HCT116 (cell line): ENCODE measurements at regions not wholly inside any gene's neighbourhood (a gene's known extent, or its start where the extent isn't known, plus 50 kb on each side); places are given as distances from the start of the nearest gene placed in this dataset.

ENCODE experiments used
- ATAC-seq: fragments of 200-7000 bp; cut with Tn5 transposase; 2 replicates; pipeline ENCODE4 v1.9.1; 2020; ENCODE audit warnings: mild to moderate bottlenecking, moderate library complexity
- BruUV-seq: library from RNA; stranded (reverse); fragments of 400-500 nt; replicated peaks from 2 replicates; lab custom pipeline; 2021; lab: Mats Ljungman, UMichigan
- CTCF ChIA-PET: fragments of 300-600 bp; sonication (Branson Sonifier 250); formaldehyde crosslinking; loops from one replicate; lab custom pipeline; 2021; ENCODE audit warnings: antibody characterized with exemption; lab: Charles Lee
- POLR2A ChIA-PET: fragments of 300-600, 350-600 bp; sonication (Branson Sonifier 250); formaldehyde crosslinking; loops from one replicate; lab custom pipeline; 2021; ENCODE audit warnings: antibody characterized with exemption; lab: Charles Lee
- RAD21 ChIA-PET, 2 experiments: fragments of 300-600 bp; sonication (Branson Sonifier 250); formaldehyde crosslinking; loops; one replicate each; lab custom pipeline; 2023; ENCODE audit warnings: low total read pairs in 2 of 2; ENCODE audit not compliant: uncharacterized antibody in 2 of 2, unreplicated experiment in 2 of 2, low non-redundant PET in 1 of 2; lab: Charles Lee
- DNase-seq: peaks from one replicate; pipeline ENCODE4 v3.0.0-alpha.2; 2010; ENCODE audit warnings: low read depth, low spot score
- H2AFZ ChIP-seq: fragments of 200-600 bp; shearing (Covaris generic), sonication (generic); 2 replicates; pipeline ENCODE4 v1.6.1; 2017; ENCODE audit warnings: low read depth, mixed run types, mixed read lengths, antibody characterized with exemption, low read length; ENCODE audit not compliant: poor library complexity, severe bottlenecking
- H3K27ac ChIP-seq: 2 replicates; pipeline ENCODE4 v1.5.1; 2012; ENCODE audit warnings: low read depth, low read length
- H3K27me3 ChIP-seq: fragments of 200-600 bp; sonication (generic); 2 replicates; pipeline ENCODE4 v1.6.1; 2016; ENCODE audit warnings: mixed run types, low read length, mixed read lengths; ENCODE audit not compliant: insufficient read depth
- H3K36me3 ChIP-seq, 2 experiments: fragments of 200-500 bp in 1 of 2; fragments of 200-600 bp in 1 of 2; sonication (Bioruptor generic) in 1 of 2; sonication (generic) in 1 of 2; 2 replicates each; pipeline versions ENCODE4 v1.5.1 to v1.6.1; 2014 to 2016; ENCODE audit warnings: low read length in 2 of 2, inconsistent platforms in 1 of 2, mixed read lengths in 1 of 2, mixed run types in 1 of 2; ENCODE audit not compliant: insufficient read depth in 2 of 2, control insufficient read depth in 1 of 2
- H3K4me1 ChIP-seq, 2 experiments: fragments of 200-600 bp in 1 of 2; sonication (generic) in 1 of 2; 2 replicates each; pipeline versions ENCODE4 v1.5.1 to v1.6.1; 2012 to 2017; ENCODE audit warnings: low read length in 2 of 2, inconsistent platforms in 1 of 2, mild to moderate bottlenecking in 1 of 2, mixed read lengths in 1 of 2, mixed run types in 1 of 2, moderate library complexity in 1 of 2; ENCODE audit not compliant: insufficient read depth in 2 of 2, control insufficient read depth in 1 of 2
- H3K4me2 ChIP-seq: fragments of 200-600 bp; sonication (generic); 2 replicates; pipeline ENCODE4 v1.6.1; 2017; ENCODE audit warnings: mixed run types, low read length, mixed read lengths
- H3K4me3 ChIP-seq, 2 experiments: fragments of 200-600 bp in 1 of 2; sonication (generic) in 1 of 2; replicated peaks in 1 of 2; 2 replicates each; pipeline ENCODE4 v1.5.1; 2011 to 2016; ENCODE audit warnings: low read length in 2 of 2, control low read depth in 1 of 2, low read depth in 1 of 2, mild to moderate bottlenecking in 1 of 2, mixed read lengths in 1 of 2, mixed run types in 1 of 2
- H3K79me2 ChIP-seq: fragments of 200-600 bp; sonication (generic); 2 replicates; pipeline ENCODE4 v1.6.1; 2017; ENCODE audit warnings: mild to moderate bottlenecking, mixed run types, low read length, moderate library complexity, mixed read lengths; ENCODE audit not compliant: insufficient read depth
- H3K9ac ChIP-seq: fragments of 200-600 bp; sonication (generic); 2 replicates; pipeline ENCODE4 v1.6.1; 2016; ENCODE audit warnings: low read length, mixed read lengths
- H3K9me2 ChIP-seq: fragments of 200-600 bp; sonication (generic), shearing (Covaris generic); 2 replicates; pipeline ENCODE4 v1.6.1; 2017; ENCODE audit warnings: mixed run types, mild to moderate bottlenecking, moderate library complexity; ENCODE audit not compliant: insufficient read depth
- H3K9me3 ChIP-seq, 2 experiments: fragments of 200-500 bp in 1 of 2; fragments of 200-600 bp in 1 of 2; sonication (Bioruptor generic) in 1 of 2; sonication (generic) in 1 of 2; 2 replicates each; pipeline ENCODE4 v1.6.1; 2014 to 2017; ENCODE audit warnings: low read length in 2 of 2, mixed read lengths in 2 of 2, inconsistent platforms in 1 of 2, low read depth in 1 of 2, mild to moderate bottlenecking in 1 of 2, mixed run types in 1 of 2, moderate library complexity in 1 of 2; ENCODE audit not compliant: control insufficient read depth in 1 of 2, insufficient read depth in 1 of 2
- H4K20me1 ChIP-seq: fragments of 200-600 bp; sonication (generic), shearing (Covaris generic); 2 replicates; pipeline ENCODE4 v1.6.1; 2017; ENCODE audit warnings: mixed run types, mild to moderate bottlenecking, moderate library complexity; ENCODE audit not compliant: insufficient read depth
- ATF3 ChIP-seq: IDR thresholded peaks from 2 replicates; pipeline ENCODE4 v1.6.1; 2012
- CBX3 ChIP-seq: IDR thresholded peaks from 2 replicates; pipeline ENCODE4 v1.6.1; 2012; ENCODE audit warnings: low read depth
- CEBPB ChIP-seq: IDR thresholded peaks from 2 replicates; pipeline ENCODE4 v1.6.1; 2012; ENCODE audit warnings: low read depth
- EGR1 ChIP-seq: IDR thresholded peaks from 2 replicates; pipeline ENCODE4 v1.6.1; 2012; ENCODE audit warnings: low read depth
- ELF1 ChIP-seq: IDR thresholded peaks from 2 replicates; pipeline ENCODE4 v1.6.1; 2012; ENCODE audit warnings: low read depth, borderline replicate concordance
- EZH2 ChIP-seq: fragments of 200-600 bp; sonication (generic); IDR thresholded peaks from 2 replicates; pipeline ENCODE4 v1.6.1; 2017; ENCODE audit warnings: antibody characterized with exemption, mixed run types
- EZH2phosphoT487 ChIP-seq: fragments of 200-600 bp; IDR thresholded peaks from 2 replicates; pipeline ENCODE4 v1.6.1; 2018; ENCODE audit warnings: antibody characterized with exemption, borderline replicate concordance
- FOSL1 ChIP-seq: IDR thresholded peaks from 2 replicates; pipeline ENCODE4 v1.6.1; 2012; ENCODE audit warnings: low read depth
- JUND ChIP-seq: IDR thresholded peaks from 2 replicates; pipeline ENCODE4 v1.6.1; 2012
- MAX ChIP-seq: IDR thresholded peaks from 2 replicates; pipeline ENCODE4 v1.6.1; 2012
- POLR2A ChIP-seq: IDR thresholded peaks from 2 replicates; pipeline ENCODE4 v1.7.0; 2011; ENCODE audit warnings: borderline replicate concordance; ENCODE audit not compliant: insufficient read depth, insufficient read length; ENCODE audit errors: extremely low read depth
- POLR2AphosphoS5 ChIP-seq: IDR thresholded peaks from 2 replicates; pipeline ENCODE4 v1.6.1; 2011; ENCODE audit warnings: mild to moderate bottlenecking, low read depth, low read length, moderate library complexity
- RAD21 ChIP-seq: IDR thresholded peaks from 2 replicates; pipeline ENCODE4 v1.6.1; 2012; ENCODE audit warnings: low read depth, mild to moderate bottlenecking
- REST ChIP-seq: IDR thresholded peaks from 2 replicates; pipeline ENCODE4 v1.6.1; 2012; ENCODE audit warnings: low read depth
- SIN3A ChIP-seq: IDR thresholded peaks from 2 replicates; pipeline ENCODE4 v1.6.1; 2012; ENCODE audit warnings: low read depth
- SP1 ChIP-seq: IDR thresholded peaks from 2 replicates; pipeline ENCODE4 v1.6.1; 2012; ENCODE audit warnings: low read depth
- SRF ChIP-seq: IDR thresholded peaks from 2 replicates; pipeline ENCODE4 v1.6.1; 2012; ENCODE audit warnings: low read depth
- TCF7L2 ChIP-seq: IDR thresholded peaks from 2 replicates; pipeline ENCODE4 v1.7.0; 2011; ENCODE audit warnings: borderline replicate concordance, inconsistent platforms; ENCODE audit not compliant: insufficient read depth, insufficient read length; ENCODE audit errors: extremely low read depth
- YY1 ChIP-seq: IDR thresholded peaks from 2 replicates; pipeline ENCODE4 v1.6.1; 2011; ENCODE audit warnings: low read length, low read depth, moderate library complexity, mild to moderate bottlenecking; ENCODE audit not compliant: insufficient replicate concordance; ENCODE audit errors: extremely low read depth
- ZBTB33 ChIP-seq: IDR thresholded peaks from 2 replicates; pipeline ENCODE4 v1.6.1; 2011; ENCODE audit warnings: mild to moderate bottlenecking, low read length, moderate library complexity; ENCODE audit not compliant: insufficient replicate concordance; ENCODE audit errors: extremely low read depth
- ZFX ChIP-seq: fragments of 450-650 bp; IDR thresholded peaks from 2 replicates; pipeline ENCODE4 v1.6.1; 2017
- ZNF274 ChIP-seq: fragments of 200-500 bp; sonication (Bioruptor generic); IDR thresholded peaks from 2 replicates; pipeline ENCODE4 v1.6.1; 2014; ENCODE audit warnings: mild to moderate bottlenecking, low read depth, low read length, inconsistent platforms
- intact Hi-C: fragments of 100-400 bp; cut with micrococcal nuclease; formaldehyde crosslinking; loops from 2 replicates; pipeline ENCODE4 v1.10.0; 2022

GRCh38 chr1:189662190-189662589, 815.5 kb downstream of the BRINP3 start:
- Histone ChIP-seq H3K9ac (no peak overlapping the region), H3K27me3 (no peaks in the 10 kb centered on the region), H2AFZ (peak overlapping the region; percentile 98), H4K20me1 (no peaks in the 10 kb centered on the region), H3K4me2 (no peak overlapping the region), H3K4me1 (peaks cover 0 to 29% of the 10 kb centered on the region in 2 experiments; a peak in 2 of 4 replicates), H3K9me2 (no peaks in the 10 kb centered on the region), H3K4me3 (no peak overlapping the region), H3K9me3 (no peaks in the 10 kb centered on the region), H3K36me3 (no peaks in the 10 kb centered on the region), H3K27ac (no peak overlapping the region), H3K79me2 (no peaks in the 10 kb centered on the region)
- BruUV-seq: no TSS peak
- peak; percentile 55 for ATAC-seq
- ChIA-PET CTCF (no interaction called here), RAD21 (no interaction called here), POLR2A (no interaction called here)
- DNase-seq: peak; percentile 67
- intact Hi-C loops: no loop called here
- no peak for TF ChIP-seq POLR2A
- peak; percentile 51 for TF ChIP-seq MAX
- TF ChIP-seq RAD21: 0 out of 2 replicates have a peak, but pooled peaks have one; percentile 4
- no peak for TF ChIP-seq SIN3A
- TF ChIP-seq JUND: peak; percentile 57
- no peak for TF ChIP-seq ZFX
- no peak for TF ChIP-seq ELF1
- TF ChIP-seq ZBTB33: no peak
- no peak for TF ChIP-seq TCF7L2
- no peak for TF ChIP-seq YY1
- TF ChIP-seq ATF3: peak; percentile 21; the same call in 1 of the 2 replicates
- no peak for TF ChIP-seq EGR1
- no peak for TF ChIP-seq POLR2AphosphoS5
- no peak for TF ChIP-seq EZH2
- 0 out of 2 replicates have a peak, but pooled peaks have one; percentile 37 for TF ChIP-seq SRF
- peak; percentile 75; the same call in 1 of the 2 replicates for TF ChIP-seq CEBPB
- peak; percentile 71 for TF ChIP-seq FOSL1
- TF ChIP-seq ZNF274: no peak
- peak; percentile 67 for TF ChIP-seq SP1
- no peak for TF ChIP-seq REST
- peak; percentile 89 for TF ChIP-seq CBX3
- TF ChIP-seq EZH2phosphoT487: no peak
